T-helper 1 cell (primary cell): ENCODE measurements at regions not wholly inside any gene's neighbourhood (a gene's known extent, or its start where the extent isn't known, plus 50 kb on each side); places are given as distances from the start of the nearest gene placed in this dataset.

Source experiments
- DNase-seq, 5 donors: peaks; one replicate each; pipeline ENCODE4 v3.0.0-alpha.2; 2012 to 2020

GRCh38 chr2:59528525-59528924, 1024.9 kb downstream of the BCL11A start:
- no peak for DNase-seq

DNA sequence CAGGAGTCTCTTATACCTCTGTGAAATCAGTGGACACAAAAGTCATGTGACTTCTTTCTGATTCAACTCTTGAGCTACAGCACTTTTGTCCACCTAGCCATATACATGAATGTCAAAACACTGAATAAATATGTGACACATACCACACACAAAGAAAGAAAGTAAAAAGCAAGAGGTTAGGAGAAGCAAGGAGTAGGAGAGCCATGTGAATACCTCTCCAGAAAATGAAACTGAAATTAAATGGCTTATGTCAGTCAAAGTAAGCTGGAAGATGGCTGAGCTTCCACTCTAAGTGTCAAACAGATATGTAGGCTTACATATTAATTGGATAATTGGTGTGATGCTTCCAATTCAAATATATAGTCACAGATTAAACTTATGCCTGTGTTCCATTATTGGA, 1050.5 kb downstream of the BCL11A start:
- DNase-seq: no peak

GRCh38 chr2:59490994-59491393, 1062.5 kb downstream of the BCL11A start:
- no peak for DNase-seq

- DNase-seq: no peak
Observed at GRCh38 chr2:59490192-59490591, 1063.3 kb downstream of the BCL11A start.

DNA sequence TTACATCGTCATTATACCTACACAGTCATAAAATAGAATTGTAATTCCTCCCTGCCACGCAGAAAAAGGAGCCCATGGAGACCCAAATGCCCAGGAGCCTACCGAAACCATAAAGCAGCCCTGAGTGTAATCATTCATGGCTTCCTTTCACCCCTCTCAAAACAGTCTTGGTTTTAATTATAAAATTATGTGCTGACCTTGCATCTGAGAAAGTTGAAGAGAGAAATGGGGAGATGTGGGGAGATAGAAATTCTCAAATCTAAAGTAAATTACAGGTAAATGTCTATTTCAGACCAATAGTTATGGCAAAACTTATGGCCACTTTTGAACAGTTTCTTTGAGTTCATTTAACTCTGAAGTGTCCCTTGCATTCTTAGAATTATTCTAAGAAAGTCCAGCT, 1068.8 kb downstream of the BCL11A start:
- no peak for DNase-seq

DNA sequence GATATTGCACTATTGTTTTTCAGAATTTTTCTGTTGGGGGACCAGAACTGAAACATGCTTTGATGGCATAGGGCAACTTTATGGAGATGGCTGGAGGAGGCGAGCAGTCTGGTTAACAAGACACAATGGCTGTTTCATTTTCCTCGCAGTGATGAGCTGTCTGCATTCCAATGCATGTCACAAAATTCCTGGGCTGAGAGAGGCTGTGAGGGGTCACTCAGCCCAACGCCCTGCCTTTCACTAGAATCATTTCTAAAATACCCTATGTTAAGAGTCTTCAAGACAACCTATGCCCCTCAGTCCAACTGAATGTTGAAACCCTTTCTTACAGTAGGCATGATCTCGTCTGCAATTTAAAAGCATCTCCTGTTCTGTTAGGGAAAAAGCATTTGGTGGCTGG, 1090.0 kb downstream of the BCL11A start:
- DNase-seq: no peak

GRCh38 chr2:59462422-59463197, 1090.8 kb downstream of the BCL11A start:
- no peak for DNase-seq

- no peak for DNase-seq
Observed at GRCh38 chr2:59461127-59461526, 1092.3 kb downstream of the BCL11A start.

- no peak for DNase-seq
Observed at GRCh38 chr2:59458800-59459199, 1094.7 kb downstream of the BCL11A start.

GRCh38 chr2:59456285-59456684, 1097.2 kb downstream of the BCL11A start:
- no peak for DNase-seq

GRCh38 chr2:59449274-59449673, 1104.2 kb downstream of the BCL11A start:
- no peak for DNase-seq

DNA sequence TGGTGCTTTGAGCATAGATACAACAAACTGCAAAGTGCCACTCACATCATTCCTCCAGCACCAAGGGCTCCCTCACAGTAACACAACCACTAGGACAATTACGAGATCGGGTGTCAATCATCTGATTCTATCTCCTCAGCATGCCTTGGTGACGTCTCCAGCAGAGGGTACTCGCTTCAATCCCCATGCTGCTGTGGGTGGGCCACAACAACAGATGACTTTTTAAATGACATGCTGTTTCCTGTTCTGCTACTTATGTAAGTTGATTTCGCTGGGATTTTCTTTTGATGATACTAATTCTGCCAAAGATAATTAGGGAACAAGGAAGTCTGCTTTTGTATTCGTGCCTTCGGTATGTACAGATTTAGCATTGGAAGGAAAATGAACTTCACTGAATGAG, 1113.0 kb downstream of the BCL11A start:
- DNase-seq: no peak

GRCh38 chr2:59435635-59436034, 1117.8 kb downstream of the BCL11A start:
- DNase-seq: no peak

DNA sequence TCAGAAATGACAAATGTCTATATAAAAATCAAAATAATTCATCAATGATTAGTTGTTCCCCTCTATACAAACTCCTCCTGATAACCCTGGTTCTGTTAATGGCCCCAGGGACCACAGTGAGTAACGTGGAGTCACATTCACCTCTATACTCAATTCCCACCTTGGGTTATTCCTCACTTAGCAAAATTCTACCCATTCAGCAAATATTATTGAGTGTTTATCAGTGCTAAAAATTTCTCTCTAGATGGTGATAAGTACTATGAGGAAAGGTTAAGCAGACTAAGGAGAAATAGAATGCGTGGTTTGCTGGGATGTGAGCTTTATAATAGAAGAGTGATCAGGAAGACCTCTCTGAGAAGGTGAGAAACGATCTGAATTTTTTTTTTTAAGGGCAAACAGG, 1124.5 kb downstream of the BCL11A start:
- no peak for DNase-seq

DNA sequence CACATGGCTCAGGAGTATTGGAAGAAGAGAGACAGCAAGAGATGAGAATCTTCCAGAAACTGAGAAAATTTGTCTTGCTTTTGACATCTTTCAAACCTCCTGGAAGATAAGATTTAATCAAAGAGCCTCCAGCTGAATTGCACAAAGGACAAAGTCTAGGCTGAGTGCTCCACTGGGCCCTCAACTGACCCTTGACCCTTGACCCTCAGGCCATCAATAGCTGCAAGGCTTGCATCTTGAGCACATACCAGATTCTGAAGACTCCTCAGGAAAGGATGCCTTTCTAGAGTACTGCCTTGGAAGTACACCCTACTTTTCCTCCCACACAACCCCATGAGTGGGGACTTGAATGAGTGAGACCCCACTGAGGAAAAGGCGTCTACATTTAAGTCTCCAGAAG, 1125.5 kb downstream of the BCL11A start:
- DNase-seq: no peak

- DNase-seq: no peak
Observed at GRCh38 chr2:59425247-59425646, 1128.2 kb downstream of the BCL11A start.

DNA sequence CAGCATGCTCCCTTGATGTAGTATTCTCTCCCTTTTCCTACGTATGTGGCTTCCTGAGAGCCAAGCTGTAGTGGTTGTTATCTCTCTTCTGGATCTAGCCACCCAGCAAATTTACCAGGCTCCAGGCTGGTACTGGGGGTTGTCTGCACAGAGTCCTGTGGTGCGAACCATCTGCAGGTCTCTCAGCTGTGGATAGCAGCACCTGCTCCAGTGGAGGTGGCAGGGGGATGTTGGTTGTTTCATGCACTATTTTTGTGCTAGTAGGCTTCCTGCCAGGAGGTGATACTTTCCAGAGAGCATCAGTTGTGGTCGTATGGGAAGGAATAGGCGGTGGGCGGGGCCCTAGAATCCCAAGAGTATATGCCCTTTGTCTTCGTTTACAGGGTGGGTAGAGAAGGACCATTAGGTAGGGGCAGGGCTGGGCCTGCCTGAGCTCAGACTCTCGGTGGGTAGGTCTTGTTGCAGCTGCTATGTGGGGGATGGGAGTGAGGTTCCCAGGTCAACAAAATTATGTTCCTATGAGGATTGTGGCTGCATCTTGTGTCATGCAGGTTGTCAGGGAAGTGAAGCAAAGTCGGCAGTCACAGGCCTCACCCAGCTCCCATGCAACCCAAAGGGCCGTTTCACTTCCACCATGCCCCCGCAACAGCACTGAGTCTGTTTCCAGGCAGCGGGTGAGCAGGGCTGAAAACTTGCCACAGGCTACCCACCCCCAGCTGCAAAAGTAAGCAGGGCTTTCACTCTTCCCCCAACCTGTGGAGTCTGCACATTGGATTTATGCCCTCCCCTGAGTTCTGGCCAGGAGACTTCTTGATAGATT, 1139.5 kb downstream of the BCL11A start:
- DNase-seq: no peak

GRCh38 chr2:59399126-59399525, 1154.3 kb downstream of the BCL11A start:
- DNase-seq: no peak

DNA sequence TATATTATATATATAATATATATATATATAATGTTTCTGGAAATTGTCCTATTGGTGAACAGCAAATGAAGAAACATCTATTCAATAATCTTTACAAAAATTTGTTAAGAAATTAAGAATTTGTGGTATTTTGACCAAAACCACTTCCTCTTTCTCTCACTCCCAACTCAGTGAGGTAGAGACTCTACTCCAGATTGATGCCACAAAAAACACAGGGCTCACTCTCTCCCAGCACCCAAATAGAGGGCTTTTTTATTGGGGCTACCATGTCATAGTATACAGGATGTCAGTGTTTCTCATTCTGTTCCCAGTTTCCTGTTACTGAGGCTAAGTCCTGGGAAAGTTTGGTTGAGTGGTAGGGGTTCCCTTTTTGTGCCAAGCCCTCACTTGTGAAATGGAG, 1155.4 kb downstream of the BCL11A start:
- no peak for DNase-seq

DNA sequence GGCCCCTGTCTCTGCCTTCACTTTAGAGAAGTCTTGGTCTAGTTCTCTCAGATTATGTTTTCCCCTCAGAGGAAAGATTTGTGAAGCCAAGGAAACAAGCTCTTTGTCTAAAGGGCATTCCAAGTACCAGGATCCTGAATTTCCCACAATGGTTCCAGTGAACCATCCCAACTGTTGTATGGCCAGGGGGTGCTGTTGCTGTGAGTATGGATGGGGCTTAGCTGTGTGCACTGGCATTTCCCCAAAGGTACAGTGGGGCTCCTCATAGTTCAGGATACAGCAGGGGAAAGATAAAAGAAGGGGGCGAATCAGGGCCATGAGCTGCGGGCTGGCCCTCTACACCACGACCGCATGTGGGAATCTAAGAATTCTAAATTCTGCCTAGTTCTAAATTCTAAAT, 1154.0 kb upstream of the FANCL start:
- DNase-seq: no peak

DNA sequence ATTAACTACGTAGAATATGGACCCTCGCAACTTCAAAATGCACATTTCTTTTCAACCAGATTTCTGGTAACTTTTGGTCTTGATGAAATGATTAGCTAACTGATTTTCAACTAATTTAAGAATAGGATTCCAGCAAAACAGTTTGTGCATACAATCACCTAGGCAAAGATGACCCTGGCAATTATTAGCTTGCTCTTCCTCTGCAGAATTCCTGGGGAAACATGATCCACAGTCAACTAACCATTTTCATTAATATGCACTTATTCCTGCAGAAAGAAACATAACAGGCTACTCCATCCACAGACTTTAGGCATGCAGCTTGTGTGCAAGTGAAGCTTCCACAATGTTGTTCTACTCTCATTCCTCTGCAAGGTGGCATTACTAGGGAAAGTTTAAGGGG, 1150.8 kb upstream of the FANCL start:
- DNase-seq: no peak

DNA sequence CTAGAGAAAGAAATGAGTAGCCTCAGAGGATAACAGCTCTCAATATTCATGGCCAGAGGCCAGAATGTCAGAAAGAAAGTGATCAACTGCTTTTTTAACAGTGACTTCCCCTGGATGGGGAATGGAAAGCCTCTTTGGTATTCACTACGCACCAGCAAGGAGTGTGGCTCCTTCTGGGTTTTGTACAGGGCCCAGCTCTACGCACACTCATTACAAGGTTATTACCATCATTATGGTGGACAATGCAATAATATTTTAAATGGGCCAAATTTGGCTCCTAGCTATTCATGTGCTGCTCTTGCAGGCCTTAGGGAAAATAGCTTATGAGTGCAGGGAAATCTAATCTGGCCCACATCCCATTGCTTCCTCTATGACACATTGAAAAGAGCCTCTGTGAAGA, 1149.5 kb upstream of the FANCL start:
- DNase-seq: no peak

DNA sequence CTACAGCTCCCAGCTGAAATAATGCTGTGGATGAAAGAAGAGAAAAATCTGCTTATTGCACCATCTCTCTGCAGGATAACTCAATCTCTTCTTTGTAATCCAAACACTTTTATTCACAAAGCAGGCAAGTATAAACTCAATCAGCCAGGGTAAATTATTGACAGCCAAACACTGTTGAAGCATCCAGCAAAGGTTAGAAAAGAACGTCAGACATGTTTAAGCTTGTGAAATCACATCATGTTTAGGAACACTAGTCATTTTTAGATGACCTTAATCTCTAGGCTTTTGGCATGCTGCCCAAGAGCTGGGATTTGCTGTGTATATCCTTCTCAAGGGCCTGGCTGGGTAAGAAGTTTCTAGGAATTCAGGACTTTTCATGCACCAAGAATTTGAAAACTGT, 1148.1 kb upstream of the FANCL start:
- DNase-seq: no peak

DNA sequence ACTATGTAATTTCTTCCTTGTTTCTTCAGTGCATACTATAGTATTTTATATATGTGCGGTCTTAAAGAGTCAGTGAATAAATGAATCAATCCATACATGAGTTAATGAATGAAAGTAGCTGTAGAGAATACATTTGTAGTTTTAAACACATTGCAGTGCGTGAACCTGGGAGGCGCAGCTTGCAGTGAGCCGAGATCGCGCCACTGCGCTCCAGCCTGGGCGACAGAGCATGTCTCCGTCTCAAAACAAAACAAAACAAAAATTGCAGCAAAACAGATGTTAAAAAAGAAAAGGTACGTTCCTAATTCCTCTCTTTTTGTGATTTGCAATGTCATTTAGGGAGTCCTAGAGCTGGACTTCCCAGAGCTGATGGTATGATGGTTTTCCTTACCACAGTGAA, 1144.8 kb upstream of the FANCL start:
- DNase-seq: no peak
